Fibroblast of mammary gland (primary cell): ENCODE measurements at regions not wholly inside any gene's neighbourhood (a gene's known extent, or its start where the extent isn't known, plus 50 kb on each side); places are given as distances from the start of the nearest gene placed in this dataset.

Experiments used
- DNase-seq: peaks from one replicate; pipeline ENCODE4 v3.0.0-alpha.2; 2010; ENCODE audit warnings: low read depth
- H3K4me3 ChIP-seq: 2 replicates; pipeline ENCODE4 v1.5.1; 2011; ENCODE audit warnings: low read depth, mild to moderate bottlenecking, low read length, moderate library complexity; ENCODE audit not compliant: control insufficient read depth
- CTCF ChIP-seq: conservative IDR thresholded peaks from 2 replicates; pipeline ENCODE4 v1.5.1; 2011; ENCODE audit warnings: low read depth, low read length, inconsistent platforms; ENCODE audit not compliant: control insufficient read depth, insufficient read depth

DNA sequence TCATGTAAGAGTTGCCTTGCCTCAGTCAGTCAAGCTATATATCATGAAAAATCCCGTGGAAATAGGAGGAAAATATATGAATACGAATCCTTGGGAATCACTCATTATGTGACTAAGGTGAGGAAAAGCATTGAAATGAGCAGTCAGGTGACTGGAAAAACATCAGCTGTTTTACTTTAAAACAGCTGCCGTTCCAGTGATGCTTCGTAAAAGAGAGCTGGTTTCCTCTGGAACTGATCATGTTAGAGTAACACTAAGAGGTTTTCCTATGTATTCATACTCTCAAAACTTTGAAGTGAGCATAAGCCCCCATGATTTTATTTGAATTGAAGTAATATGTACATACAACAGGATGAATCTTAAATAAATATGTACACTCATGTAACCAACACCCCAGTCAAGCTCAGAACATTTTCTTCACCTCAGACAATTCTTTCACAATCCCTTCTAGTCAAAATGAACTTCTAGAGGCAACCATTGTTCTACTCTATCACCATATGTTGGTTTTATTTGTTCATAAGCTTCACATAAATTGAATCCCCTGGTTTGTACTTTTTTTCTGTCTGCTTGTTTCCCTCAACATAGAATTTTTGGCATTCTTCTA is 107.7 kb downstream of the SLC25A46 start:
- H3K4me3 ChIP-seq: no peak overlapping the region
- no peak for TF ChIP-seq CTCF
- DNase-seq: no peak

DNA sequence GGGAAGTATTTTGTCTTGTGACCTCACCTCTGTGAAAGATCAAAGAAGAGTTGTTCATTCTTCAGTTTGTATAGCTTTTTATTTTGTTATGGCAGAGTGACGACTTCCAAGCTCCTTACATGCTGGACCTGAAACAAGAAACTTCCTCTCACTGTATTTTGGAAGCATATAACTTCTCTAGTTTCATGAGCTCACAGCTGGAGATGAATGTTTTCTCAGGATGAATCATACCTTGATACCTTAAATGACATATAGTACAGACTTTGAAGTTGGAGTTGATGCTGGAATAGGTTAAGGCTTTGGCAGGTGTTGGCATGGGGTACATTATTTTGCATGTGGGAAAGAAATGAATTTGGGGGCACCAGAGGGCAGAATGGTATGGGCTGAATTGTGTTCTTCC is 112.5 kb downstream of the SLC25A46 start:
- no peak overlapping the region for H3K4me3 ChIP-seq
- TF ChIP-seq CTCF: no peak
- DNase-seq: no peak

DNA sequence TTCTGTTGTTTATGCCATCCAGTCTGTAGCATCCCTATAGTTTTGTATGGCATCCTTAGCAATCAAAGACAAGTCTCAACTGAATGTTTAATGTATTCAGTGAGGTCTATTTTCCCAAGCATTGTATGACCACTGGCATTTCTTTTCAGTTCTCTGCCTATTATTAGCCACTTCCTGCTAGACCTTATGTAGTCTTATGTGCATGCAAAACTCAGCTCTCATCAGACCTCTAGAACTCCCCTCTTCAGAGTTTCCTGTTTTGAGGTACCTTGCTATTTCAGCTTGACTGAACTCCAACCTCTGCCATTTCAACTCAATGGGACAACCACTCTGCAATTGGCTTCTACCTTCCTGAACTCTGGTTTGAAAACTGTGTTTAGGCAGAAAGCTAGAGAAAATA is 113.2 kb downstream of the SLC25A46 start:
- no peak for DNase-seq
- no peak for TF ChIP-seq CTCF
- no peak overlapping the region for H3K4me3 ChIP-seq

GRCh38 chr5:110852541-110852940 is 113.7 kb downstream of the SLC25A46 start:
- H3K4me3 ChIP-seq: no peak overlapping the region
- no peak for DNase-seq
- TF ChIP-seq CTCF: no peak

GRCh38 chr5:110853267-110853666 is 114.5 kb downstream of the SLC25A46 start:
- no peak for TF ChIP-seq CTCF
- DNase-seq: peak; percentile 22
- H3K4me3 ChIP-seq: no peak overlapping the region

DNA sequence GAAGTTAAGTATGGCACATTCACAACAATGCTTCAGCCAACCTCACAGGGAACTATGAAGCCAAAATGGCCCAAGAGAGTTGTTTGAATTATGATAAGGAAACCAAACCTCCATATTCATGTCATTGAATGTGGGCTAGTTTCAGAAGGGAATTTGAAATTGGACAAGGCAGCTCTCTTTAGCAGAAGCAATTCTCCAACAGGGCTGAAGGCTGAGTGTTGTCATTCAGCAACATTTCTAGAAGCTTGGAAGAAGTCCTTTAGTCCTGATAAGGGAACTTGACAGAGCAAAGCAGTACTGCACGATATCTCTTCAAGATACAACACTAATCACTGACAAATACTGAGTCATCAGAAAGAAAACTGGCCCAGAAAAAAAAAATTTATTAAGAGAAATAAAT is 115.4 kb downstream of the SLC25A46 start:
- TF ChIP-seq CTCF: no peak
- DNase-seq: peak; percentile 12
- no peak overlapping the region for H3K4me3 ChIP-seq

- H3K4me3 ChIP-seq: no peak overlapping the region
- TF ChIP-seq CTCF: no peak
- DNase-seq: no peak
Measured at GRCh38 chr5:110855961-110856360, 117.2 kb downstream of the SLC25A46 start.
